K562 (cell line): ENCODE measurements at regions not wholly inside any gene's neighbourhood (a gene's known extent, or its start where the extent isn't known, plus 50 kb on each side); places are given as distances from the start of the nearest gene placed in this dataset.

Experiments used
- C11orf30 ChIP-seq: fragments of 450-650 bp; IDR thresholded peaks from 2 replicates; pipeline ENCODE4 v1.6.1; 2016; ENCODE audit warnings: low read depth, mild to moderate bottlenecking
- CBX8 ChIP-seq: fragments of 200-600 bp; sonication (generic); IDR thresholded peaks from 2 replicates; pipeline ENCODE4 v1.6.1; 2012; ENCODE audit warnings: borderline replicate concordance, mixed run types, low read depth, mild to moderate bottlenecking, moderate library complexity, mixed read lengths, low read length, control low read depth, inconsistent platforms; ENCODE audit not compliant: poor library complexity, severe bottlenecking; ENCODE audit errors: extremely low read depth
- E2F6 ChIP-seq, 2 experiments: IDR thresholded peaks; 2 replicates each; pipeline ENCODE4 v1.6.1; 2011; ENCODE audit warnings: borderline replicate concordance in 1 of 2, control low read depth in 1 of 2, low read depth in 1 of 2, low read length in 1 of 2, mild to moderate bottlenecking in 1 of 2, mixed read lengths in 1 of 2, moderate library complexity in 1 of 2; ENCODE audit not compliant: insufficient read depth in 1 of 2, insufficient read length in 1 of 2, poor library complexity in 1 of 2, severe bottlenecking in 1 of 2; ENCODE audit errors: extremely low read depth in 1 of 2
- GABPB1 ChIP-seq: sonication (generic); formaldehyde crosslinking; IDR thresholded peaks from 2 replicates; pipeline ENCODE4 v1.8.0; 2022; ENCODE audit warnings: mild to moderate bottlenecking, missing genetic modification reagents
- RERE ChIP-seq: sonication (generic); formaldehyde crosslinking; IDR thresholded peaks from 2 replicates; pipeline ENCODE4 v1.8.0; 2023; ENCODE audit warnings: missing genetic modification reagents, mild to moderate bottlenecking, borderline replicate concordance
- SPI1 ChIP-seq: IDR thresholded peaks from 2 replicates; pipeline ENCODE4 v1.6.1; 2011; ENCODE audit warnings: low read depth, low read length, control low read depth, borderline replicate concordance
- ZBTB26 ChIP-seq: fragments of 450-650 bp; formaldehyde crosslinking; IDR thresholded peaks from 2 replicates; pipeline ENCODE4 v1.4.0; 2022; ENCODE audit warnings: missing genetic modification characterization
- ZC3H4 ChIP-seq: sonication (generic); formaldehyde crosslinking; IDR thresholded peaks from 2 replicates; pipeline ENCODE4 v1.9.0; 2021; ENCODE audit warnings: missing genetic modification reagents, borderline replicate concordance
- ZNF561 ChIP-seq: fragments of 450-650 bp; formaldehyde crosslinking; conservative IDR thresholded peaks from 2 replicates; pipeline ENCODE4 v1.4.0; 2020; ENCODE audit warnings: mild to moderate bottlenecking, moderate library complexity
- ZNF695 ChIP-seq: fragments of 450-650 bp; formaldehyde crosslinking; IDR thresholded peaks from 2 replicates; pipeline ENCODE4 v1.4.0; 2020; ENCODE audit warnings: mild to moderate bottlenecking, moderate library complexity

GRCh38 chr18:55064073-55064472 lies 104.8 kb upstream of the CCDC68 start (continued):
- TF ChIP-seq RERE (CRISPR knock-in tag) (no peak), CBX8 (no peak), ZNF561 (CRISPR knock-in tag) (no peak), SPI1 (peak; percentile 67; the same call in 1 of the 2 replicates), ZNF695 (CRISPR knock-in tag) (no peak), C11orf30 (0 out of 2 replicates have a peak, but pooled peaks have one; percentile 13), GABPB1 (CRISPR knock-in tag) (no peak), ZBTB26 (CRISPR knock-in tag) (no peak), E2F6 (IDR thresholded peaks at IDR 0.05; ENCODE audit: borderline replicate concordance in 1 of 2, extremely low read depth in 1 of 2, insufficient read depth in 1 of 2, insufficient read length in 1 of 2, low read depth in 1 of 2, low read length in 1 of 2, poor library complexity in 1 of 2, severe bottlenecking in 1 of 2) (no peak), ZC3H4 (CRISPR knock-in tag) (no peak)
